DOHH2 (cell line): ENCODE measurements at regions not wholly inside any gene's neighbourhood (a gene's known extent, or its start where the extent isn't known, plus 50 kb on each side); places are given as distances from the start of the nearest gene placed in this dataset.

Experiments
- H3F3A ChIP-seq: fragments of 200-600 bp; sonication (generic), shearing (Covaris generic); 2 replicates; pipeline ENCODE4 v1.6.0; 2016; ENCODE audit warnings: antibody characterized with exemption, mild to moderate bottlenecking; ENCODE audit not compliant: control insufficient read depth, insufficient read depth
- H3K27ac ChIP-seq: fragments of 200-600 bp; sonication (generic); 2 replicates; pipeline ENCODE4 v1.5.1; 2014; ENCODE audit warnings: low read depth, mild to moderate bottlenecking, low read length, moderate library complexity
- H3K27me3 ChIP-seq: fragments of 200-600 bp; sonication (generic); 2 replicates; pipeline ENCODE4 v1.6.1; 2014; ENCODE audit warnings: mild to moderate bottlenecking, low read length, mixed read lengths; ENCODE audit not compliant: control insufficient read depth
- H3K36me3 ChIP-seq: fragments of 200-600 bp; sonication (generic); 2 replicates; pipeline ENCODE4 v1.6.1; 2014; ENCODE audit warnings: mild to moderate bottlenecking, low read length, moderate library complexity, mixed read lengths; ENCODE audit not compliant: control insufficient read depth
- H3K4me1 ChIP-seq: fragments of 200-600 bp; sonication (generic); 2 replicates; pipeline ENCODE4 v1.6.1; 2014; ENCODE audit warnings: mild to moderate bottlenecking, low read length, mixed read lengths; ENCODE audit not compliant: control insufficient read depth
- H3K4me2 ChIP-seq: fragments of 200-600 bp; sonication (generic); 2 replicates; pipeline ENCODE4 v1.6.0; 2014; ENCODE audit warnings: mild to moderate bottlenecking, low read length, moderate library complexity
- H3K4me3 ChIP-seq: fragments of 200-600 bp; sonication (generic); 2 replicates; pipeline ENCODE4 v1.5.1; 2014; ENCODE audit warnings: mild to moderate bottlenecking, low read length, mixed read lengths
- H3K79me2 ChIP-seq: fragments of 200-600 bp; sonication (generic); 2 replicates; pipeline ENCODE4 v1.6.1; 2014; ENCODE audit warnings: mild to moderate bottlenecking, low read length, mixed read lengths; ENCODE audit not compliant: control insufficient read depth
- H3K9me2 ChIP-seq: fragments of 200-600 bp; sonication (generic); replicated peaks from 2 replicates; pipeline ENCODE4 v1.6.1; 2014; ENCODE audit warnings: mild to moderate bottlenecking, low read length, mixed read lengths; ENCODE audit not compliant: control insufficient read depth
- H3K9me3 ChIP-seq: fragments of 200-600 bp; sonication (generic); 2 replicates; pipeline ENCODE4 v1.6.1; 2014; ENCODE audit warnings: antibody characterized with exemption, low read length, mixed read lengths; ENCODE audit not compliant: control insufficient read depth, insufficient read depth
- H4K20me1 ChIP-seq: fragments of 200-600 bp; sonication (generic); 2 replicates; pipeline ENCODE4 v1.6.0; 2014; ENCODE audit warnings: low read depth, mild to moderate bottlenecking, antibody characterized with exemption, low read length, moderate library complexity; ENCODE audit not compliant: control insufficient read depth, insufficient read depth
- EZH2phosphoT487 ChIP-seq: fragments of 200-600 bp; sonication (generic); IDR thresholded peaks from 2 replicates; pipeline ENCODE4 v1.6.1; 2017; ENCODE audit warnings: borderline replicate concordance, mild to moderate bottlenecking, antibody characterized with exemption, low read length, moderate library complexity, mixed read lengths
- TF ChIP-seq, protein P1 (sequence below): fragments of 200-600 bp; sonication (generic); IDR thresholded peaks from one replicate; pipeline ENCODE4 v1.5.1; 2014; ENCODE audit warnings: antibody characterized with exemption, mild to moderate bottlenecking, low read depth, low read length; ENCODE audit not compliant: poor library complexity, severe bottlenecking

GRCh38 chr3:160108362-160108761 lies 116.9 kb upstream of the C3orf80 start:
- H3K9me2 ChIP-seq: no peaks in the 10 kb centered on the region
- no peaks in the 10 kb centered on the region for H3K9me3 ChIP-seq

DNA sequence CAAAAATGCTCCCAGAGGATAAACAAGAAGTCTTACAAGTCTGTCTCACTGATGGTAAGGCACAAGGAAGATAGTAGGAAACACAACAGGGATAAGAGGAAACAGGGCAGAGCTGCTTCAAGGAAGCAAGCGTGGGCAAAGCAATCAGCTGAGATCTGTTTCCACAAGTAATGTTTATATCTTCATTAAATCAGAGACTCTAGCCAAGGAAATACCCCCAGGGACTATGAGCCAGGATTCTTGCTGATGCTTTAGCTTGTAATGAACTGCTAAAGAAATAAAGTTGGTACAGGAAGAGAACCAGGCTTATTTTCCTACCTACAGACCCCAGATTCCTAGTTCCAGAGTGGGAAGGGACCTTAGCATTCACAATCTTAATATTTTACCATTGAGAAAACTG lies 112.7 kb upstream of the C3orf80 start:
- Histone ChIP-seq H3K27ac (no peak overlapping the region), H3K4me1 (no peaks in the 10 kb centered on the region), H3K4me3 (no peak overlapping the region), H3K9me3 (no peaks in the 10 kb centered on the region), H3K36me3 (no peaks in the 10 kb centered on the region), H4K20me1 (no peaks in the 10 kb centered on the region), H3F3A (no peaks in the 10 kb centered on the region), H3K79me2 (no peaks in the 10 kb centered on the region), H3K27me3 (no peaks in the 10 kb centered on the region), H3K9me2 (no peaks in the 10 kb centered on the region), H3K4me2 (no peak overlapping the region)
- TF ChIP-seq, protein P1, sequence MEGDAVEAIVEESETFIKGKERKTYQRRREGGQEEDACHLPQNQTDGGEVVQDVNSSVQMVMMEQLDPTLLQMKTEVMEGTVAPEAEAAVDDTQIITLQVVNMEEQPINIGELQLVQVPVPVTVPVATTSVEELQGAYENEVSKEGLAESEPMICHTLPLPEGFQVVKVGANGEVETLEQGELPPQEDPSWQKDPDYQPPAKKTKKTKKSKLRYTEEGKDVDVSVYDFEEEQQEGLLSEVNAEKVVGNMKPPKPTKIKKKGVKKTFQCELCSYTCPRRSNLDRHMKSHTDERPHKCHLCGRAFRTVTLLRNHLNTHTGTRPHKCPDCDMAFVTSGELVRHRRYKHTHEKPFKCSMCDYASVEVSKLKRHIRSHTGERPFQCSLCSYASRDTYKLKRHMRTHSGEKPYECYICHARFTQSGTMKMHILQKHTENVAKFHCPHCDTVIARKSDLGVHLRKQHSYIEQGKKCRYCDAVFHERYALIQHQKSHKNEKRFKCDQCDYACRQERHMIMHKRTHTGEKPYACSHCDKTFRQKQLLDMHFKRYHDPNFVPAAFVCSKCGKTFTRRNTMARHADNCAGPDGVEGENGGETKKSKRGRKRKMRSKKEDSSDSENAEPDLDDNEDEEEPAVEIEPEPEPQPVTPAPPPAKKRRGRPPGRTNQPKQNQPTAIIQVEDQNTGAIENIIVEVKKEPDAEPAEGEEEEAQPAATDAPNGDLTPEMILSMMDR: no peak
- no peak for TF ChIP-seq EZH2phosphoT487

More at GRCh38 chr3:160108362-160108761, 116.9 kb upstream of the C3orf80 start:
- H3K4me1 ChIP-seq: peaks cover 13% of the 10 kb centered on the region
- H3K36me3 ChIP-seq: no peaks in the 10 kb centered on the region
- TF ChIP-seq EZH2phosphoT487: no peak
- TF ChIP-seq, protein P1: no peak
- H3K27me3 ChIP-seq: no peaks in the 10 kb centered on the region
- H3F3A ChIP-seq: no peaks in the 10 kb centered on the region
- H4K20me1 ChIP-seq: no peaks in the 10 kb centered on the region
- H3K27ac ChIP-seq: no peak overlapping the region
- H3K4me3 ChIP-seq: no peak overlapping the region
- no peaks in the 10 kb centered on the region for H3K79me2 ChIP-seq
- no peak overlapping the region for H3K4me2 ChIP-seq

DNA sequence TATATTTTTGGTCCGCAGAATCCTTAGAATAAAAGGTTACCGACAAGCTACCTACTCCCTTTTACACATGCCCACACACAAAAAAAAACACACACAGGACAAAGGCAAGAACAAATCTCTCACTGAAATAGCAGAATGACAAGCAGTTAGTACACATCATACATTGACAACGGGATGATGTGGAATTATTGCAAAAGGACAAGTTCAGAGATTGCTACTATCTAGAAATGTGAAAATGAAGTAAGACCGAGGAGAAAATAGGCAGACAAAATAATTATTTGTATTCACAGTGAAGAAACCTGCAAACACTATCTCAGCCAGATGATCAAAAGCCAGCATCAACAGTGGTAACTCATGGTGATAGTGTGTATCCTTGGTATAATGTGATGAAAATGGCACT lies 112.2 kb upstream of the C3orf80 start:
- H3K4me2 ChIP-seq: no peak overlapping the region
- no peaks in the 10 kb centered on the region for H3F3A ChIP-seq
- H4K20me1 ChIP-seq: no peaks in the 10 kb centered on the region
- no peaks in the 10 kb centered on the region for H3K9me3 ChIP-seq
- no peak for TF ChIP-seq EZH2phosphoT487
- TF ChIP-seq, protein P1: no peak
- H3K9me2 ChIP-seq: no peaks in the 10 kb centered on the region
- no peaks in the 10 kb centered on the region for H3K36me3 ChIP-seq
- H3K4me3 ChIP-seq: no peak overlapping the region
- H3K27me3 ChIP-seq: no peaks in the 10 kb centered on the region
- no peaks in the 10 kb centered on the region for H3K79me2 ChIP-seq
- no peaks in the 10 kb centered on the region for H3K4me1 ChIP-seq
- no peak overlapping the region for H3K27ac ChIP-seq
